Activated CD4-positive, alpha-beta T cell treated with anti-CD3 and anti-CD28 coated beads, Interleukin-2, amount 50 U/mL, for 48 hours (primary cell): ENCODE measurements at regions not wholly inside any gene's neighbourhood (a gene's known extent, or its start where the extent isn't known, plus 50 kb on each side); places are given as distances from the start of the nearest gene placed in this dataset.
"Not testable (repeated sequence)": the region's sequence is repeated elsewhere in the genome, so short reads cannot be mapped to it uniquely, and the experiment has no call there.

Source experiments
- DNase-seq, 2 experiments: peaks; one replicate each; pipeline ENCODE4 v3.0.0-alpha.2; 2020

GRCh38 chr7:118420888-118421287 is 196.4 kb downstream of the ANKRD7 start:
- DNase-seq = no peak

- no peak for DNase-seq
Measured at GRCh38 chr7:118429141-118429540, 204.6 kb downstream of the ANKRD7 start.

GRCh38 chr7:118436663-118437062 is 212.2 kb downstream of the ANKRD7 start:
- no peak for DNase-seq

GRCh38 chr7:118449030-118449429 is 224.5 kb downstream of the ANKRD7 start:
- not testable (repeated sequence) for DNase-seq

GRCh38 chr7:118449797-118450567 is 225.5 kb downstream of the ANKRD7 start:
- DNase-seq = no peak

- no peak for DNase-seq
Measured at GRCh38 chr7:118452128-118452527, 227.6 kb downstream of the ANKRD7 start.

- no peak for DNase-seq
Measured at GRCh38 chr7:118467381-118467780, 242.9 kb downstream of the ANKRD7 start.

- DNase-seq = no peak
Measured at GRCh38 chr7:118472581-118472980, 248.1 kb downstream of the ANKRD7 start.

- no peak for DNase-seq
Measured at GRCh38 chr7:118473271-118473670, 248.8 kb downstream of the ANKRD7 start.

GRCh38 chr7:118476036-118476435 is 251.5 kb downstream of the ANKRD7 start:
- no peak for DNase-seq

- no peak for DNase-seq
Measured at GRCh38 chr7:118477036-118477435, 252.5 kb downstream of the ANKRD7 start.

- DNase-seq = no peak
Measured at GRCh38 chr7:118478236-118478635, 253.7 kb downstream of the ANKRD7 start.

- no peak for DNase-seq
Measured at GRCh38 chr7:118478931-118479330, 254.4 kb downstream of the ANKRD7 start.

GRCh38 chr7:118492466-118492865 is 268.0 kb downstream of the ANKRD7 start:
- no peak for DNase-seq

GRCh38 chr7:118496138-118496644 is 271.7 kb downstream of the ANKRD7 start:
- DNase-seq = no peak

GRCh38 chr7:118502235-118502634 is 277.7 kb downstream of the ANKRD7 start:
- DNase-seq = no peak

GRCh38 chr7:118511146-118511545 is 286.6 kb downstream of the ANKRD7 start:
- DNase-seq = no peak

GRCh38 chr7:118517275-118517674 is 292.8 kb downstream of the ANKRD7 start:
- DNase-seq = no peak

GRCh38 chr7:118525020-118525419 is 300.5 kb downstream of the ANKRD7 start:
- DNase-seq = no peak

- no peak for DNase-seq
Measured at GRCh38 chr7:118531566-118531965, 307.1 kb downstream of the ANKRD7 start.

- DNase-seq = no peak
Measured at GRCh38 chr7:118559207-118559606, 334.7 kb downstream of the ANKRD7 start.

GRCh38 chr7:118563311-118563710 is 338.8 kb downstream of the ANKRD7 start:
- DNase-seq = no peak

- DNase-seq = no peak
Measured at GRCh38 chr7:118572604-118573003, 348.1 kb downstream of the ANKRD7 start.

GRCh38 chr7:118573085-118573484 is 348.6 kb downstream of the ANKRD7 start:
- DNase-seq = no peak

- no peak for DNase-seq
Measured at GRCh38 chr7:118575393-118575948, 351.0 kb downstream of the ANKRD7 start.
